ENCODE measurements at regions not wholly inside any gene's neighbourhood (a gene's known extent, or its start where the extent isn't known, plus 50 kb on each side); places are given as distances from the start of the nearest gene placed in this dataset.

GRCh38 chr5:8393240-8393639 lies 524.3 kb downstream of the MTRR start:
- no peak for DNase-seq (ENCODE audit: low read depth)

GRCh38 chr5:8394965-8395364 lies 526.0 kb downstream of the MTRR start:
- DNase-seq (ENCODE audit: low read depth), result no peak

- no peak for DNase-seq (ENCODE audit: low read depth)
Measured at GRCh38 chr5:8396246-8396645, 527.3 kb downstream of the MTRR start.

- DNase-seq (ENCODE audit: low read depth), result no peak
Measured at GRCh38 chr5:8396756-8397155, 527.8 kb downstream of the MTRR start.

- DNase-seq (ENCODE audit: low read depth), result no peak
Measured at GRCh38 chr5:8399471-8399870, 530.5 kb downstream of the MTRR start.

GRCh38 chr5:8408258-8408657 lies 539.3 kb downstream of the MTRR start:
- DNase-seq (ENCODE audit: low read depth), result no peak

GRCh38 chr5:8410618-8411017 lies 541.7 kb downstream of the MTRR start:
- DNase-seq (ENCODE audit: low read depth), result no peak

- DNase-seq (ENCODE audit: low read depth), result no peak
Measured at GRCh38 chr5:8413975-8414374, 545.0 kb downstream of the MTRR start.

GRCh38 chr5:8417316-8418048 lies 548.5 kb downstream of the MTRR start:
- DNase-seq (ENCODE audit: low read depth), result no peak

- no peak for DNase-seq (ENCODE audit: low read depth)
Measured at GRCh38 chr5:8418049-8418426, 549.1 kb downstream of the MTRR start.

- DNase-seq (ENCODE audit: low read depth), result no peak
Measured at GRCh38 chr5:8429778-8430758, 561.1 kb downstream of the MTRR start.

GRCh38 chr5:8434501-8434900 lies 565.6 kb downstream of the MTRR start:
- no peak for DNase-seq (ENCODE audit: low read depth)

GRCh38 chr5:8436924-8437323 lies 568.0 kb downstream of the MTRR start:
- no peak for DNase-seq (ENCODE audit: low read depth)

- no peak for DNase-seq (ENCODE audit: low read depth)
Measured at GRCh38 chr5:8445139-8445538, 576.2 kb downstream of the MTRR start.

GRCh38 chr5:8446179-8446578 lies 577.2 kb downstream of the MTRR start:
- no peak for DNase-seq (ENCODE audit: low read depth)

- no peak for DNase-seq (ENCODE audit: low read depth)
Measured at GRCh38 chr5:8456846-8457186, 587.9 kb downstream of the MTRR start.

- DNase-seq (ENCODE audit: low read depth), result peak; percentile 71
Measured at GRCh38 chr5:8457187-8458037, 588.5 kb downstream of the MTRR start.

- no peak for DNase-seq (ENCODE audit: low read depth)
Measured at GRCh38 chr5:8458038-8458383, 589.1 kb downstream of the MTRR start.

GRCh38 chr5:8461543-8461942 lies 592.6 kb downstream of the MTRR start:
- no peak for DNase-seq (ENCODE audit: low read depth)

GRCh38 chr5:8462565-8462964 lies 593.6 kb downstream of the MTRR start:
- no peak for DNase-seq (ENCODE audit: low read depth)

- DNase-seq (ENCODE audit: low read depth), result no peak
Measured at GRCh38 chr5:8470489-8470888, 601.5 kb downstream of the MTRR start.

GRCh38 chr5:8471581-8471980 lies 602.6 kb downstream of the MTRR start:
- no peak for DNase-seq (ENCODE audit: low read depth)

GRCh38 chr5:8473016-8473415 lies 604.1 kb downstream of the MTRR start:
- DNase-seq (ENCODE audit: low read depth), result no peak

Data from T-helper 22 cell (primary cell).